COR-L47 (cell line): ENCODE measurements at regions not wholly inside any gene's neighbourhood (a gene's known extent, or its start where the extent isn't known, plus 50 kb on each side); places are given as distances from the start of the nearest gene placed in this dataset.
"Not testable (repeated sequence)": the region's sequence is repeated elsewhere in the genome, so short reads cannot be mapped to it uniquely, and the experiment has no call there.

Experiments used
- DNase-seq: peaks from one replicate; lab custom pipeline; 2025; lab: John Stamatoyannopoulos, UW

DNA sequence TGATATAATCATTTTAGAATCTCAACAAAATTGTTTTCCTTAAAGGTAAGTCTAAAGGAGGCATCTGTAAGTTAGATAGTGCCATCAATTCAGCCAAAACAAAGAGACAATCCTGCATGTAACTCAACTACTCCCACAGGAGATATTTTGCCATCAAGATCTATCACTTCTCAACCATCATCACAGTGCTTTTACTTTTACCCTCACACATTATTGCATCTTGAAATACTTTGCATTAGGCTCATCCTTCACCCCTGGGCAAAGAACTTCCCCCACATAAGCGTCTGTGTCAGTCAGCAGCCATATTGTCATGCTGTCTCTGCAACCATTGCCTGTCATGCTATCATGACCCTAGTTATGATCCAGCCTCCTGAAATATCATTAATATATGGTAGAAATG lies 54.9 kb upstream of the NLGN1 start:
- DNase-seq, result no peak

DNA sequence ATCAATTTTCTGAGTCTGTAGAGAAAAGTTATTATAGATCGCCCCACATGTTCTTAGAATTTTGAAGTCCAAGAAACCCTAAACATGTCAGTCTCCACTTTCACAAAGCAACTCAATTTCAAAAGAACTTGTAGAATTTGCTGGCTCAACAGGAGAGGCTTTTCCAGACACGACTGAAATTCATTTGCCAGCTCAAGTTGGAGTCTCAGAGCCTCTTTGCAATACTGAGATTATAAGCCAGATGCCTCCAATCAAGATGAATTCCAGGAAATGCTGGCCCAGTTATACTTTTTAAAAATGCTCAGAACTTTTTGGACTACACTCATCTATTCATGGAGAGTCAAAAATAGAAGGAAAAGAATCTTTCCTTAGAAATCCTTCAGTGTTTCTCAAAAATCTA lies 56.9 kb upstream of the NLGN1 start:
- no peak for DNase-seq

DNA sequence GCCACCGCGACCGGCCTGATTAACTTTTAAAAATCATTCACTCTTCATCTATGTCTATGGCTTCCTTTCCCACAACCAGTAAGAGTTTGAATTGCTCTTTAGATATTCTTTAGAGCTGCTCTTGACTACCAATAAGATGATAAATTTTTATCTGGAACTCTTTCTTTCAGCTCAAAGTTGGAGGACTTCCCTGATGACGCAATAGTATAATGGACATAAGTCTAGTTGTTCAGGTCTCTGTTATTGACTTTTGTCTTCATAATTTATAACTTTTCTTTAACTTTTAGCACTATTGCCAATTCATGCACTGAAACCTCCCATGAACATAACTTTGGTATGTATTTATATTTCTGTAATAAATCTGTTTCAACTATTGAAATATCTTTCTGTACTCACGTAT lies 61.3 kb upstream of the NLGN1 start:
- DNase-seq, result no peak

GRCh38 chr3:173306110-173306509 lies 91.4 kb upstream of the NLGN1 start:
- DNase-seq, result no peak

DNA sequence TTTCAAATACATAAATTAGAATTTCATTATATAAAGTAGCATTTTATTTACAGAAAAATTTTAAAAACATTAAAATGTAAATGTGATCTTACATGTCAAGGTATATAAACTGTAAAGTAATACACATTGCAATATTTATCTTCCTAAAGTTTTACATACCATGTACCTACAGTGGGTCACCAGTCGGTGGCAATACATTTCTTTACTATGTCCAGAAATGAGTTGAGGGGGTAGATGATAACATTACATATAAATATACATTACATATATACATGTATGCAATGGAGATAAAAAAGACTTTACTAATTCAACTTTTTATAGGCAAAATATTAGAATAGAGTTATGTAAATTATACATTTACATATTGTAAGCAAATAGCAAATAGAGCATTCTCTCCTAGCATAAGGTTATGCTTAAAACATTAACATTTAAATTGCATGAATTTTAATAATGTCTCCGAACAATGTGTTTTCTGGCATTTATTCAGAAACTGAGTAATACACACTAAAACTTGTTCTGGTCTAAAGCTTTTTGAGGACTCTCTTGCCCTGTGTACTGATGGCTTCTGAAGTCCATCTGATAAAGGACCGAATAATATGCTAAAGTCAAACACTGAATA lies 93.3 kb upstream of the NLGN1 start:
- no peak for DNase-seq

- no peak for DNase-seq
Observed at GRCh38 chr3:173301647-173302046, 95.9 kb upstream of the NLGN1 start.

- no peak for DNase-seq
Observed at GRCh38 chr3:173289072-173289471, 108.5 kb upstream of the NLGN1 start.

GRCh38 chr3:173287361-173287760 lies 110.2 kb upstream of the NLGN1 start:
- no peak for DNase-seq

DNA sequence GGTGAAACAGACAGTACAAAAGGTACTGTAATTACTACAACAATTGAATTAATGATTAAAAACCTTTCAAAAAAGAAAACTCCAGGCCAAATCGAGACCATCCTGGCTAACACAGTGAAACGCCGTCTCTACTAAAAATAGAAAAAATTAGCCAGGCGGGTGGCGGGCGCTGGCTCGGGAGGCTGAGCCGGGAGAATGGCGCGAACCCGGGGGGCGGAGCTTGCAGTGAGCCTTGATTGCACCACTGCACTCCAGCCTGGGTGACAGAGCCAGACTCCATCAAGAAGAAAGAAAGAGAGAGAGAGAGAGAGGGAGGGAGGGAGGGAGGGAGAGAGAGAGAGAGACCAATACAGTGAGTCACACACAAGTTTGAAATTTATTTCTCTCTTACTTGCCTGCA lies 111.0 kb upstream of the NLGN1 start:
- not testable (repeated sequence) for DNase-seq

DNA sequence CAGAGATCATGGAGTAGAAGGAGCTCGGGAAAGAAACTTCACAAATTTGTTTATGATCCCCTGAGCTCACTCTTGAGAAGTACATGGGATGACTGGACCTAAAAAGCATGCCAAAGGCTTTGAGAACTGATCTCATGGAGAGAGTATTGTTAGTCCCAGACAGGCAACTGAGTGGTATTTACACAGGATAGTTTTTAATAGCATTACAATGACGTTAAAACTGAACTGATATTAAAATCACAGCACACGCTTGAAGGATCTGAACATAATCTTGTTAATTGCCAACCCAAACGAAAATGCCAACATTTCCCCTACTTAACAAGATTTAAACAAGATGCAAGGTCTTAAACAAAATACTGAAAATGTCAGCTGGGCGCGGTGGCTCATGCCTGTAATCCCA lies 113.2 kb upstream of the NLGN1 start:
- no peak for DNase-seq

- DNase-seq, result no peak
Observed at GRCh38 chr3:173275740-173276139, 121.8 kb upstream of the NLGN1 start.

- DNase-seq, result no peak
Observed at GRCh38 chr3:173273838-173274237, 123.7 kb upstream of the NLGN1 start.

DNA sequence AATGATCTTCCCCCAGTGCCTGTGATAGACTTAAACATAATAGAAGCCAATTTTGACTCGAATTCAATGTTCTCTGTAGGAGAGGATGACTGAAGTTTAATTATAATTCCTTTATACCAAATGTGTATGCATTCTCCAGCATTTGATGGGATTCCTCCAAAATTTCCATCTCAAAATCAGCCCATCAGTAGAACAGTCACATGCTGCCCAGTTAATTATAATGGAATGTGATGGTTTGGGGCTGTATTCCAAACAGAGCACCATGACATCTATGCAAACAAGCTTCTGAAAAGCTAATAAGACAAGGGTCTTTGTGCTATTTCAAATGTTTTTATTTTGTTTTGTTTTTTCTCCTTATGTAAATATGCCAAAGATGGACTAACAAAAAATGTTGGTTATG lies 127.7 kb upstream of the SPATA16 start:
- no peak for DNase-seq

DNA sequence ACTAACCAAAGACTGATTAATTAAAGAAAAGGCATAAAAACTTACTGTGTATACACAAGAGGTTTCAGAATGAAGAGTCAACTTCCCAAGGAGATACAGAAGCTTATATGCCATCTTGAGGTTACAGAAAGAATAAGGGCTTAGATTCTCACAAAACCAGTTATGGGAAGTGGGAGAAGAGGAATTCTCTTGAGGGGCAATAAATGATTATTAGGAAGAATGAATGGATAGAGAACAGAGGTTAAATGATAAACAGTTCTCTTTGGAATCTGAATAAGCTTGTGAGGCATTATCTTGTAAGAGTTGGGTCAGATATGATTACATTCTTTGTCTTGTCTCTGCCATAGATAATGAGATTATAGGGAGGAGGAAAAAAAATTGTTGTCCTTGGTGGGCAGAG lies 126.7 kb upstream of the SPATA16 start:
- DNase-seq, result no peak

DNA sequence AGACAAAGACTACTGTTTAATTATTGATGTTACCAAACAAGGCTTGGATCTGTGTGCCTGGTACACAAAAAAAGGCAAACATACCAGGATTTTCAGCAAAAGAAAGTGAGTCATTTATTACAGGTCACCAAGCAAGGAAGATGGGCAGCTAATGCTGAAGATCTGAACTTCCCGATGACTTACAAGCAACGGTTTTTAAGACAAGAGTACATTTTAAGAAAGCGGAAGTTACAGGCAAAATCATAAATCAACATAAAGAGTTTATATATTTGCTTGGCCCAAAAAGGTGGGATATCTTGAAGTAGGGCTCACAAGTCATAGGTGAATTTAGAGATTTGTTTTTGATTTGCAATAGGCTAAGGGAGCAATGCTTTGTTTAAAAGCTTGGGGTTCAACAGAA lies 125.4 kb upstream of the SPATA16 start:
- DNase-seq, result no peak

- no peak for DNase-seq
Observed at GRCh38 chr3:173258697-173259096, 117.7 kb upstream of the SPATA16 start.

DNA sequence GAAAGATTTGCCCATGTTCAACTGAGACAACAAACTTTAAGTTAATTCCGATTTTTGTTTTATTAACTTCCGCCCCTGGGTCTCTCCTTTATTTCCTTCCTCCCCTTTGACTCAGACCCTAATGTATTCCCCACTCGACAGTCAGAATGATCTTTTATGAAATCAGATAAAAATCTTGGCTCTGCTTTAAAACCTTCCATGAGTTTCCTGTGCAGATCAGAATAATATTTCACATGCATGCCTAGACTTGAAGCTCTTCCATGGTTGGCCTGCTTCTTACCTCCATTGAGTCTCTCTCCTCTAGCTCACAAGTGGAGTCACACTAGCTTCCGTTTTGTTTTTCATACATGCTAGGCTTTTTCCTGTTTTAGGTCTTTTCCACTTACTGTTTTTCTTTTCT lies 116.8 kb upstream of the SPATA16 start:
- DNase-seq, result no peak

- DNase-seq, result no peak
Observed at GRCh38 chr3:173255555-173255954, 114.5 kb upstream of the SPATA16 start.

GRCh38 chr3:173253471-173253870 lies 112.4 kb upstream of the SPATA16 start:
- no peak for DNase-seq

GRCh38 chr3:173249457-173249856 lies 108.4 kb upstream of the SPATA16 start:
- no peak for DNase-seq

GRCh38 chr3:173241727-173242126 lies 100.7 kb upstream of the SPATA16 start:
- no peak for DNase-seq

GRCh38 chr3:173238091-173238490 lies 97.1 kb upstream of the SPATA16 start:
- DNase-seq, result no peak

- DNase-seq, result no peak
Observed at GRCh38 chr3:173225351-173225750, 84.3 kb upstream of the SPATA16 start.

DNA sequence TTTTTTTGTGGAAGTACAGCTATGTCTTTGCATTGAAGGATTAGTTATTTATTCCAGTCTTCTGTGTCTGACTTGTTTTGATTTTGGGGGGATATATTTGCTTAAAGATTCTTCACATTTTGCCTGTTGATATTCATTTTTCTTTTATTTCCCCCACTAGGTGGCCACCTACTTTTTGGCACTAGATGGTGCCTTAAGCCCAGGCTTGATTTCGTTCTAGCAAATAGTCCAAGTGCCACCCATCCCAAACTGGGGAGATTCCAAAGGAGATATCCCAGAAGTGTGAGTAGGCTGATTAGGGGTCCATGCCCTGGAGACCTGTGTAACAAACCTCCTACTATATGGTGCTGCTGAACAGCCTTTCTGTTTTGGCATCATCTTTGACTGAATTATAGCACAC lies 80.0 kb upstream of the SPATA16 start:
- peak; percentile 42 for DNase-seq

DNA sequence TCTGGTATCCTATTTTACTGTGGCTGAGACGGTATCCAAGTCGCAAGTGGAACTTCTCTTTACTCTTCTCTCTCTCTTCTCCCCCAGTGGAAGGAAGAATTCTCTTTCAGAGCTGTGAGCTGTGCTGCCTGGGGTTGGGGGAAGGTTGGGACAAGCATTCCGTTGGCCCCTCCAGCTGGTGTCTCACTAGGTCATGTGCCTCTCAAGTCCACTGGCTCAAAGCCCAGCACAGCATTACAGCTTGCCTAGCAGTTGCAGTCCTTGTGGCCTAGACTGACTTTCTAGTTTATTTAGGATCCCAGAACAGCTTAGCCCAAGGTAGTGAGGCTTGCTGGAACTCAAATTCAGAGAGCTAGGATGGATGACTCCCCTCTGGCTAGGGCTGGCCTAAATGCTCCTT lies 76.1 kb upstream of the SPATA16 start:
- DNase-seq, result no peak
